ENCODE measurements at regions not wholly inside any gene's neighbourhood (a gene's known extent, or its start where the extent isn't known, plus 50 kb on each side); places are given as distances from the start of the nearest gene placed in this dataset.

- no peak overlapping the region for H3K4me3 ChIP-seq (ENCODE audit: low read depth, low read length)
- DNase-seq (ENCODE audit: low read depth): no peak
- TF ChIP-seq CTCF (IDR thresholded peaks at IDR 0.05; ENCODE audit: low read depth, low read length, missing control alignments): no peak
Measured at GRCh38 chr9:120098584-120098983, 481.4 kb downstream of the CDK5RAP2 start.

DNA sequence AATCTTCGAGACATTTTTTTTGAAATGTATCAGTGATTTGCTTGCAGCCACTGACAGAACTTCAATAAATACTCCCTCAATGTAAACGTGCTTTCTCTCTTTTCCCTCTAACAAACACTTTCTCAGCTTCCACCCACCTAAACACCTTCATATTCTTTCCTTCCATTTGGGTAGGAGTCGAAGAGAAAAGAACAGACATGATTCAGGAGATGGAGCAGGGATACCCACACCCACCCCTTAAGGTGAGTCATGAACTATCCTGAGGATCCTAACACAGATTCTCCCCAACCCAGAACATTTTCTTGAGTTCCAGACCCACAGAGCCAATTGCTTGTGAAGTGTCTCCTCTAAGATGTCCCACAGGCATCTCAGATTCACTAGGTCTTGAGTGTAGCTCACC lies 488.8 kb downstream of the CDK5RAP2 start:
- no peak for TF ChIP-seq CTCF (IDR thresholded peaks at IDR 0.05; ENCODE audit: low read depth, low read length, missing control alignments)

DNA sequence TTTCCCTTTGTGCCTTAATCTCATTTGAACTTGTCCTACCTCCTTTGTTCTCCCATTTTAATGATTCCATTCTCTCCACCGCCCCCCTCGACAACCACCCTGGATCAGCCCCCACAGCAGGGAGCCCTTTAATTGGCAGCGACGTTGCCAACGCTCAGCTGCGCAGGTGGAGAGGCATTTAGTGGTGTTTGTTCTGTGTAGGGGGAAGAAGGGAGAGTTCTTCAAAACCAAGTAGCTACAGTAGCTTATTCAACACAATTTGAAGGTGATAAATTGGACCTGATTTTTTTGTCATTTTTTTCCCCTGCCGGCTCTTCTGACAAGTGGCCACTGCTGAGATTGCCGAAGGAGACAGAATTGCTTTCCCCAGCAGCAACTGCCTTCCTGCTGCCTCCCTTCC lies 499.1 kb downstream of the CDK5RAP2 start:
- TF ChIP-seq CTCF (IDR thresholded peaks at IDR 0.05; ENCODE audit: low read depth, low read length, missing control alignments): no peak
- DNase-seq (ENCODE audit: low read depth): no peak
- H3K4me3 ChIP-seq (ENCODE audit: low read depth, low read length): no peak overlapping the region

More for the DNA sequence above, 488.8 kb downstream of the CDK5RAP2 start:
- no peak overlapping the region for H3K4me3 ChIP-seq (ENCODE audit: low read depth, low read length)
- no peak for DNase-seq (ENCODE audit: low read depth)

GRCh38 chr9:120078112-120078511 lies 501.9 kb downstream of the CDK5RAP2 start:
- DNase-seq (ENCODE audit: low read depth): no peak
- H3K4me3 ChIP-seq (ENCODE audit: low read depth, low read length): no peak overlapping the region
- no peak for TF ChIP-seq CTCF (IDR thresholded peaks at IDR 0.05; ENCODE audit: low read depth, low read length, missing control alignments)

GRCh38 chr9:120071760-120072159 lies 508.2 kb downstream of the CDK5RAP2 start:
- no peak for DNase-seq (ENCODE audit: low read depth)
- TF ChIP-seq CTCF (IDR thresholded peaks at IDR 0.05; ENCODE audit: low read depth, low read length, missing control alignments): no peak
- no peak overlapping the region for H3K4me3 ChIP-seq (ENCODE audit: low read depth, low read length)

DNA sequence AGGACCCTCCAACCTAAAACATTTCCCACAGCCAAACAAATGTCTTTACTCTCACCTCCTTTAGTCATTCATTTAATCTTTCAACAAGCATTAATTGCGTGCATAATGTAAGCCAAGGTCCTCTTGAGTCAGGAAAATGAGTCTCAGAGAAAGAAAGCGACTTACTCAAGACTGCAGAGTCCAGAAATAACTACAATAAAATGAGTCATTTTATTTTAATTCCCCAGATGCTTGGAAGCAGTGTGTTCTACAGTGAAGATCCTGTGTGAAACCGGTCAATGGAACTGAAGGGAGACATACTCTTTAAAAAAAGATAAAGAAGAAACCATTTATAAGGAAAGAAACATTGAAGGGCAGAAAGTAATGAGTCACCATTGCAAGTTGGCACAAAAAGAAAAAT lies 513.7 kb downstream of the CDK5RAP2 start:
- no peak for TF ChIP-seq CTCF (IDR thresholded peaks at IDR 0.05; ENCODE audit: low read depth, low read length, missing control alignments)
- H3K4me3 ChIP-seq (ENCODE audit: low read depth, low read length): no peak overlapping the region
- no peak for DNase-seq (ENCODE audit: low read depth)

DNA sequence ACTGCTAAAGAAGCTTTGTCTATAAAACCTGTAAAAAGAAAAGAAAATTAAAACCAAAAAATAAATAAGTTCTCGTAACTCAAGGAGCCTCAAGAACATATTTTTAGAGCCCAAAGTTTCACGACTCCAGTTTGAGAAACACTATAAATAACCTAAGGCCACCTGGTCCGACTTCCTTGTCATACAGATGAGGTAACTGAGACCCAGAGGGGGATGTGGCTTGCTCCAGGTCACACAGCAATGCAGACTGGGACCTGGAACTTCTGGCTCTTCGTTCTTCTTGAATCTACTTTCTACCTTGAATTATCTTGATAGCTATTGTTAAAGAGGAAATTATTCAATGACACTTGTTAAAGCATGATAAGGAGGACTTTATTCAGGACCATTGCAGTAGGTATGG lies 514.8 kb downstream of the CDK5RAP2 start:
- no peak for TF ChIP-seq CTCF (IDR thresholded peaks at IDR 0.05; ENCODE audit: low read depth, low read length, missing control alignments)
- no peak for DNase-seq (ENCODE audit: low read depth)
- H3K4me3 ChIP-seq (ENCODE audit: low read depth, low read length): no peak overlapping the region
